Endothelial cell of umbilical vein (primary cell): ENCODE measurements at regions not wholly inside any gene's neighbourhood (a gene's known extent, or its start where the extent isn't known, plus 50 kb on each side); places are given as distances from the start of the nearest gene placed in this dataset.

Source experiments
- BruUV-seq: library from RNA; stranded (reverse); fragments of 400-500 nt; replicated peaks from 2 replicates; lab custom pipeline; 2021; lab: Mats Ljungman, UMichigan
- CTCF ChIA-PET: fragments of 300-600, 350-600 bp; sonication (Branson Sonifier 250); formaldehyde crosslinking; loops from one replicate; lab custom pipeline; 2021; ENCODE audit warnings: antibody characterized with exemption, inconsistent platforms; lab: Charles Lee
- POLR2A ChIA-PET: fragments of 300-600, 350-600 bp; sonication (Branson Sonifier 250); formaldehyde crosslinking; loops from one replicate; lab custom pipeline; 2021; ENCODE audit warnings: antibody characterized with exemption, inconsistent platforms; lab: Charles Lee
- DNase-seq: peaks from one replicate; pipeline ENCODE4 v3.0.0-alpha.2; 2011; ENCODE audit warnings: low read depth, low spot score
- FAIRE-seq: peaks from 2 replicates; lab custom pipeline; 2011; peaks lifted over from hg19 to GRCh38; lab: Jason Lieb, UNC
- H2AFZ ChIP-seq: 2 replicates; pipeline ENCODE4 v1.6.0; 2012; ENCODE audit warnings: low read depth, low read length, control low read depth, inconsistent platforms
- H3K27ac ChIP-seq: 2 replicates; pipeline ENCODE4 v1.5.1; 2011; ENCODE audit warnings: low read depth, mild to moderate bottlenecking, control low read depth, low read length, moderate library complexity; ENCODE audit not compliant: insufficient read depth
- H3K27me3 ChIP-seq, 2 experiments: 2 replicates each; pipeline versions ENCODE4 v1.6.0 to v1.6.1; 2011; ENCODE audit warnings: low read length in 2 of 2, mixed read lengths in 1 of 2; ENCODE audit not compliant: control insufficient read depth in 2 of 2, insufficient read depth in 2 of 2
- H3K36me3 ChIP-seq, 2 experiments: 2 replicates in 1 of 2; 3 replicates in 1 of 2; pipeline ENCODE4 v1.5.1; 2011; ENCODE audit warnings: low read length in 2 of 2, mild to moderate bottlenecking in 1 of 2, moderate library complexity in 1 of 2; ENCODE audit not compliant: control insufficient read depth in 2 of 2, insufficient read depth in 2 of 2; ENCODE audit errors: extremely low read depth in 1 of 2
- H3K4me1 ChIP-seq: 3 replicates; pipeline ENCODE4 v1.5.1; 2011; ENCODE audit warnings: mild to moderate bottlenecking, low read length; ENCODE audit not compliant: control insufficient read depth, insufficient read depth; ENCODE audit errors: extremely low read depth
- H3K4me2 ChIP-seq: 2 replicates; pipeline ENCODE4 v1.6.1; 2011; ENCODE audit warnings: low read length, control low read depth, mixed read lengths; ENCODE audit not compliant: insufficient read depth
- H3K4me3 ChIP-seq, 3 experiments: fragments of 200-600 bp in 1 of 3; sonication (generic), shearing (Covaris generic) in 1 of 3; replicated peaks in 1 of 3; 2 replicates each; pipeline ENCODE4 v1.5.1; 2011 to 2016; ENCODE audit warnings: control low read depth in 3 of 3, low read length in 3 of 3, mild to moderate bottlenecking in 2 of 3, inconsistent platforms in 1 of 3, low read depth in 1 of 3, moderate library complexity in 1 of 3; ENCODE audit not compliant: insufficient read depth in 1 of 3
- H3K79me2 ChIP-seq: 2 replicates; pipeline ENCODE4 v1.6.0; 2012; ENCODE audit warnings: low read length, inconsistent platforms; ENCODE audit not compliant: control insufficient read depth, insufficient read depth
- H3K9ac ChIP-seq: replicated peaks from 2 replicates; pipeline ENCODE3; 2011; ENCODE audit warnings: low read length, control low read depth; ENCODE audit not compliant: insufficient read depth; ENCODE audit errors: extremely low read depth
- H3K9me1 ChIP-seq: replicated peaks from 3 replicates; pipeline ENCODE4 v1.6.0; 2011; ENCODE audit warnings: mild to moderate bottlenecking, low read length; ENCODE audit not compliant: control insufficient read depth, insufficient read depth; ENCODE audit errors: extremely low read depth
- H3K9me3 ChIP-seq: replicated peaks from 2 replicates; pipeline ENCODE4 v1.5.1; 2012; ENCODE audit warnings: low read length, inconsistent platforms; ENCODE audit not compliant: control insufficient read depth, insufficient read depth
- H4K20me1 ChIP-seq: replicated peaks from 2 replicates; pipeline ENCODE3; 2011; ENCODE audit warnings: mild to moderate bottlenecking, low read length; ENCODE audit not compliant: control insufficient read depth, insufficient read depth; ENCODE audit errors: extremely low read depth
- EZH2 ChIP-seq: IDR thresholded peaks from 2 replicates; pipeline ENCODE4 v1.6.1; 2012; ENCODE audit warnings: borderline replicate concordance, low read depth, mild to moderate bottlenecking, moderate library complexity, low read length, inconsistent platforms; ENCODE audit not compliant: severe bottlenecking
- FOS ChIP-seq: IDR thresholded peaks from 2 replicates; pipeline ENCODE4 v1.6.1; 2011; ENCODE audit warnings: mild to moderate bottlenecking, low read length, moderate library complexity, borderline replicate concordance; ENCODE audit not compliant: insufficient read depth
- GATA2 ChIP-seq: IDR thresholded peaks from 2 replicates; pipeline ENCODE4 v1.7.0; 2011; ENCODE audit warnings: low read depth, mild to moderate bottlenecking, moderate library complexity, mixed read lengths, low read length; ENCODE audit not compliant: insufficient read length, insufficient read depth
- JUN ChIP-seq: IDR thresholded peaks from 2 replicates; pipeline ENCODE4 v1.6.1; 2011; ENCODE audit warnings: borderline replicate concordance, low read depth; ENCODE audit not compliant: insufficient read length, insufficient read depth
- MYC ChIP-seq: IDR thresholded peaks from one replicate; pipeline ENCODE4 v1.6.1; 2011; ENCODE audit warnings: mild to moderate bottlenecking, low read depth, low read length
- POLR2A ChIP-seq: IDR thresholded peaks from 2 replicates; pipeline ENCODE4 v1.6.1; 2012; ENCODE audit warnings: low read depth, mild to moderate bottlenecking, control low read depth, low read length
- POLR2AphosphoS5 ChIP-seq: IDR thresholded peaks from 2 replicates; pipeline ENCODE4 v1.6.1; 2012; ENCODE audit warnings: low read depth, mild to moderate bottlenecking, control low read depth, low read length, moderate library complexity; ENCODE audit not compliant: insufficient read depth
- dilution Hi-C: fragments of 300-500 bp; cut with MboI; formaldehyde crosslinking; loops from one replicate; pipeline ENCODE4 v1.15.0; 2019; ENCODE audit warnings: low sequenced_read_pairs; ENCODE audit not compliant: extremely low pct_ligation_motif_present
- intact Hi-C: fragments of 100-400 bp; cut with micrococcal nuclease; formaldehyde crosslinking; loops from one replicate; pipeline ENCODE4 v1.10.0; 2022
- TF ChIP-seq, protein P1 (sequence below), 2 donors: IDR thresholded peaks; 1 replicate in 1 of 2; 2 replicates in 1 of 2; pipeline ENCODE4 v1.5.1; 2011; ENCODE audit warnings: low read length in 2 of 2, mild to moderate bottlenecking in 2 of 2, moderate library complexity in 2 of 2, control low read depth in 1 of 2, inconsistent platforms in 1 of 2, low read depth in 1 of 2; ENCODE audit not compliant: insufficient read depth in 1 of 2; ENCODE audit errors: extremely low read depth in 1 of 2
- TF ChIP-seq, protein P2 (sequence below): IDR thresholded peaks from 2 replicates; pipeline ENCODE4 v1.6.1; 2011; ENCODE audit not compliant: insufficient read depth, insufficient read length

DNA sequence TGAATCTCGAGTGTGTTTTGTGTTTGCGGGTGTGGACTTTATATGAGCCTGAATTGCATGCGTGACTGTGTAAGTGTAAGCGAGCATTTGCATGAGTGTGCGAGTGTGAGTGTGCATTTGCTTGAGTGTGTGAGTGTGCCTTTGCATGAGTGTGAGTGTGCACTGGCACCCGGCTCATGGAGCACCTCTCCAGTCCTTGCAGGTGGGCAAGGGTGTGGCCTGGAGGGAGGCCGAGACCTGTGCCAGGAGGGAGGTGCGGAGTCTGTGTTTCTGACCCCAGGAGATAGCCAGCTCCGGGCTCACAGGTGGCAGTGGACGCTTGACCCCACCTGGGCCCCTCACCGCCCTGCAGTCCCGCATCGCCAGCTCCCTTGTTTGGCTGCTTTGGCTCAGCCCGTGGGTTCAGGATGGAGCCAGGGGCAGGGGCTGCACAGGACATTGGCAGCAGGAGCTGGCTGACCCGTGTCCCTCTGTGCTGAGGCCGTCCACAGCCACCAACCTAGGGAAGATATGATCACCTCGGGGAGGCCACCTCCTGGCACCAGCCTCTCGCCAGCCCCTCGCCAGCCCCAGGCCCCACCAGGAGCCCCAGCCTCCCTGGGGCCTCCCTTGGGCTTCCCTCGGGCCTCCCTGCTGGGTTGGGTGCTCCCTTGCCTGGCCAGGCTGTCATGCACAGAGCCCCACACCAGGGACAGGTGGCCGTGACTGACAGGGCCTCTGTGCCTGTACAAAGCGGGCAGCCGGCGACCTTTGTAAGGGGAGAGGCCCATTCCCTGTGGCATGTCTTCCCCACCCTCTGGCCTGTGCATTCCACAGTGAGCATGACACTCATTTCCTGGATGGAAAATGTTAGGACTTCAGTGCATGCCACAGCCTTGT lies 81.6 kb downstream of the PTGR3 start:
- dilution Hi-C loops (no loop called here), intact Hi-C loops (no loop called here)
- DNase-seq (no peak), FAIRE-seq (no peak)
- Histone ChIP-seq H3K79me2 (no peaks in the 10 kb centered on the region), H3K4me1 (no peaks in the 10 kb centered on the region), H3K36me3 (no peaks in the 10 kb centered on the region), H4K20me1 (no peaks in the 10 kb centered on the region), H3K27ac (no peak overlapping the region), H3K9me3 (no peaks in the 10 kb centered on the region), H3K4me3 (no peak overlapping the region), H2AFZ (no peak overlapping the region), H3K9ac (no peak overlapping the region), H3K27me3 (no peaks in the 10 kb centered on the region), H3K9me1 (no peaks in the 10 kb centered on the region), H3K4me2 (no peak overlapping the region)
- TF ChIP-seq GATA2 (no peak), POLR2A (no peak)
- ChIA-PET CTCF (interaction anchor here (0.9 to 1.0 kb wide), 2 partner anchors 59 to 86 kb away, joined by 3 read pairs; no protein-coding TSS in a partner anchor), POLR2A (no interaction called here)
- no TSS peak for BruUV-seq

DNA sequence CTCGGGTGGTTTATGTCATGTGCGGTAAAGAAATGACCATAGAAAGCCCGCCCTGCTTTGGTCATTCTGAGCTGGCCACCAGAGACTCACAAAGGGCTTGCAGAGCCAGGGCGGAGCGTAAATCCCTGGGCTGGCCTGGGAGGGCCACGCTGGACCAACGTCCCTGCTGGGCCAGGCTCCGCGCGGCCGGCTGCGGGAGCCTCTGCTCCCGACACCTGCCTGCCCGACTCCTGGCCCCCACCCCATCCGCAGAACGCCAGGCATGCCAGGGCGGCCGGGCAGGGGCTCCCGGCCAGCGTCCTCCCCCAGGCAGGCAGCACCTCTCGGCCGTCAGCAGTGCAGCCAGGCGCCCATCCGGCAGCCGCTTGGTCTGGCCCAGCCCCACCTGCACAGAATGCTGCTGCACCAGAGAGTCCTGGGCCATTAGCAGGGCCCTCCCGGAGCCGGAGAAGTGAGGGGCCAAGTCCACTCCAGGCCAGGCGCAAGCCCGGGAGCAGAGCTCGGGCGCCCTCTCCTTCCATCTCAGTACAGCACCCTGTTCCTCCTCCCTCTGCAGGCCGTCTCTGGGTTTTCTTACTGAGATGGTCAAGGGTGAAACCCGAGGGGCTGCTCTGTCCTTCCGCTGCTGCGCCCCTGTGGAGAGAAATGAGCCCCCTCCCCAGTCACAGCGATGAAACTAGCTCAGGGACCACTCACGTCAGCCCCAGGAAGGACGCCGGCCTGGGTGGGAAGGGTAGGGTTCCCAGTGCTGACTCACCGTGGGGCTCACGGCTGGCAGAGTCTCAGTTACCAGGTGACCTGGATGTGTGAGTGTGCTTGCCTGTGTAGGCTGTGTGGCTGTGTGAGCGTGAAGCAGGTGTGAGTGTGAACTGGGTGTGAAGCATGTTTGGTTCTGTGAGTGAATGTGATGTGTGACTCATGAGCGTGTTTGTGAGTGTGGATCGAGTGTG lies 83.3 kb downstream of the PTGR3 start:
- CTCF ChIA-PET, result no interaction called here
- intact Hi-C loops, result no loop called here
- H3K4me3 ChIP-seq, result no peak overlapping the region

More for the DNA sequence above, 83.3 kb downstream of the PTGR3 start:
- no peaks in the 10 kb centered on the region for H3K36me3 ChIP-seq
- H3K9me1 ChIP-seq, result no peaks in the 10 kb centered on the region
- FAIRE-seq (no peak), DNase-seq (no peak)
- POLR2A ChIA-PET, result no interaction called here
- H4K20me1 ChIP-seq, result no peaks in the 10 kb centered on the region
- H3K4me1 ChIP-seq, result no peaks in the 10 kb centered on the region
- no peak for TF ChIP-seq GATA2
- TF ChIP-seq FOS, result no peak
- TF ChIP-seq POLR2A, result no peak
- TF ChIP-seq, protein P1, sequence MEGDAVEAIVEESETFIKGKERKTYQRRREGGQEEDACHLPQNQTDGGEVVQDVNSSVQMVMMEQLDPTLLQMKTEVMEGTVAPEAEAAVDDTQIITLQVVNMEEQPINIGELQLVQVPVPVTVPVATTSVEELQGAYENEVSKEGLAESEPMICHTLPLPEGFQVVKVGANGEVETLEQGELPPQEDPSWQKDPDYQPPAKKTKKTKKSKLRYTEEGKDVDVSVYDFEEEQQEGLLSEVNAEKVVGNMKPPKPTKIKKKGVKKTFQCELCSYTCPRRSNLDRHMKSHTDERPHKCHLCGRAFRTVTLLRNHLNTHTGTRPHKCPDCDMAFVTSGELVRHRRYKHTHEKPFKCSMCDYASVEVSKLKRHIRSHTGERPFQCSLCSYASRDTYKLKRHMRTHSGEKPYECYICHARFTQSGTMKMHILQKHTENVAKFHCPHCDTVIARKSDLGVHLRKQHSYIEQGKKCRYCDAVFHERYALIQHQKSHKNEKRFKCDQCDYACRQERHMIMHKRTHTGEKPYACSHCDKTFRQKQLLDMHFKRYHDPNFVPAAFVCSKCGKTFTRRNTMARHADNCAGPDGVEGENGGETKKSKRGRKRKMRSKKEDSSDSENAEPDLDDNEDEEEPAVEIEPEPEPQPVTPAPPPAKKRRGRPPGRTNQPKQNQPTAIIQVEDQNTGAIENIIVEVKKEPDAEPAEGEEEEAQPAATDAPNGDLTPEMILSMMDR (IDR thresholded peaks at IDR 0.05; ENCODE audit: extremely low read depth in 1 of 2, insufficient read depth in 1 of 2, low read depth in 1 of 2, low read length in 2 of 2), result no peak
- TF ChIP-seq POLR2AphosphoS5, result no peak
- TF ChIP-seq EZH2, result no peak
- no peak for TF ChIP-seq JUN
- TF ChIP-seq, protein P2, sequence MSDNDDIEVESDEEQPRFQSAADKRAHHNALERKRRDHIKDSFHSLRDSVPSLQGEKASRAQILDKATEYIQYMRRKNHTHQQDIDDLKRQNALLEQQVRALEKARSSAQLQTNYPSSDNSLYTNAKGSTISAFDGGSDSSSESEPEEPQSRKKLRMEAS, result no peak
- TF ChIP-seq MYC, result no peak
- no peaks in the 10 kb centered on the region for H3K9me3 ChIP-seq
- H2AFZ ChIP-seq, result no peak overlapping the region
- H3K4me2 ChIP-seq, result no peak overlapping the region
- no peaks in the 10 kb centered on the region for H3K79me2 ChIP-seq
- no TSS peak for BruUV-seq
- no peaks in the 10 kb centered on the region for H3K27me3 ChIP-seq
- H3K9ac ChIP-seq, result no peak overlapping the region
- H3K27ac ChIP-seq, result no peak overlapping the region
- dilution Hi-C loops, result no loop called here
